ENCODE measurements at regions not wholly inside any gene's neighbourhood (a gene's known extent, or its start where the extent isn't known, plus 50 kb on each side); places are given as distances from the start of the nearest gene placed in this dataset.

GRCh38 chr5:57857696-57858095 is 375.1 kb upstream of the ACTBL2 start:
- TF ChIP-seq, protein P1, sequence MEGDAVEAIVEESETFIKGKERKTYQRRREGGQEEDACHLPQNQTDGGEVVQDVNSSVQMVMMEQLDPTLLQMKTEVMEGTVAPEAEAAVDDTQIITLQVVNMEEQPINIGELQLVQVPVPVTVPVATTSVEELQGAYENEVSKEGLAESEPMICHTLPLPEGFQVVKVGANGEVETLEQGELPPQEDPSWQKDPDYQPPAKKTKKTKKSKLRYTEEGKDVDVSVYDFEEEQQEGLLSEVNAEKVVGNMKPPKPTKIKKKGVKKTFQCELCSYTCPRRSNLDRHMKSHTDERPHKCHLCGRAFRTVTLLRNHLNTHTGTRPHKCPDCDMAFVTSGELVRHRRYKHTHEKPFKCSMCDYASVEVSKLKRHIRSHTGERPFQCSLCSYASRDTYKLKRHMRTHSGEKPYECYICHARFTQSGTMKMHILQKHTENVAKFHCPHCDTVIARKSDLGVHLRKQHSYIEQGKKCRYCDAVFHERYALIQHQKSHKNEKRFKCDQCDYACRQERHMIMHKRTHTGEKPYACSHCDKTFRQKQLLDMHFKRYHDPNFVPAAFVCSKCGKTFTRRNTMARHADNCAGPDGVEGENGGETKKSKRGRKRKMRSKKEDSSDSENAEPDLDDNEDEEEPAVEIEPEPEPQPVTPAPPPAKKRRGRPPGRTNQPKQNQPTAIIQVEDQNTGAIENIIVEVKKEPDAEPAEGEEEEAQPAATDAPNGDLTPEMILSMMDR (IDR thresholded peaks at IDR 0.05) = no peak
- TF ChIP-seq EZH2phosphoT487 (IDR thresholded peaks at IDR 0.05) (no peak), EZH2 (IDR thresholded peaks at IDR 0.05) (no peak)
